HG03565 (cell line): ENCODE measurements at regions not wholly inside any gene's neighbourhood (a gene's known extent, or its start where the extent isn't known, plus 50 kb on each side); places are given as distances from the start of the nearest gene placed in this dataset.
A peak's percentile ranks its signal among the peaks of the same experiment; 100 is the strongest.
"Not testable (repeated sequence)": the region's sequence is repeated elsewhere in the genome, so short reads cannot be mapped to it uniquely, and the experiment has no call there.

Source experiments
- ATAC-seq: cut with Tn5 transposase; IDR thresholded peaks from one replicate; pipeline ENCODE4 v1.9.1; 2021; ENCODE audit warnings: mild to moderate bottlenecking, moderate library complexity; ENCODE audit not compliant: unreplicated experiment

DNA sequence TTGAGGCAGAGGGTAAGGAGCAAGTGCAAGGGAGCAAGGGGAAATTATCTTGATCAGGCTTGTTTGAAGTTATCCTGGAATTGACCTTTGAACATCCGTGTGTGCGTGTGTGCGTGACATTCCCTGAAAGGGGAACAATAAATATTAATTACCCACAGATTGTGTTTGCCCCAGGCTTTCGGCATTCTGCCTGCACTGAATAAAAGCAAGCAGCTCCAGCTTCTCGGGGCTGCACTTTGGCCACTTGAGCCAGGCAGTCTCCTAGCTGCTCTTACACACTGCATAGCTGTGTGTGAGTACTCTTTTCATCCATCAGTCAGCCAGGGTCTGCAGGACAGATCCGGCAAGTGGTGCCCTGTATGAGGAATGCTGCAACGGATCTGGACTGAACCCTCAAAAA is 107.7 kb upstream of the BTN3A2 start:
- ATAC-seq = no peak

DNA sequence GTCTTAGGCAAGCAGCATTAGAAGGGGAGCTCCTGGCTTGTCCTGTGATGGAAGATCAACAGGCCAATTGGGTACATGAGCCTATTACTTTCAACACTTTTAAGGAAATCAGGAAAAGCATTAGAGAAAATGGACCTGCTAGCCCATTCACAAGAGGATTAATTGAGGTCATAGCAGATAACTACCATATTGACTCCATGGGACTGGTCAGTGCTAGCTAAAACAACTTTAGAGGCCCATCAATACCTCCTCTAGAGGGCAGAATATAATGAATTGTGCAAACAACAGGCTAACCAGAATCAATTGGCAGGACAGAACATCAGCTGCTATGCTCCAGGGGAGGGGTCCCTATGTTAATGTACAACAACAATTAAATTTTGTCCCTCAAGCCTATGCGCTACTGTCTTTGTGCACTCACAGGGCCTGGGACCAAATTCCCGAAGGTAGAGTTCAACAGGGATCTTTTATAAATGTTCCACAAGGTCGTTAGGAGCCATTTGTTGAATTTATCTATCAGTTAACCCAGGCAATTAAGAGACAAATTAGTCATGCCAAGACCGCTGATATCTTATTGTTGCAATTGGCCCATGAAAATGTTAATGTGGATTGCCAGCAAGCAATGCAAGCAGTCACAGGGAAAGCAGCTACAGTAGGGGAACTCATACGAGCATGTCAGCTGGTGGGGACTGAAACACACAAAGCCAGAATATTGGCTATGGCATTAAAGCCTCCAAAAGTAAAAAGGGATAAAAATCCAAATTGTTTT is 106.6 kb upstream of the BTN3A2 start:
- ATAC-seq = no peak

DNA sequence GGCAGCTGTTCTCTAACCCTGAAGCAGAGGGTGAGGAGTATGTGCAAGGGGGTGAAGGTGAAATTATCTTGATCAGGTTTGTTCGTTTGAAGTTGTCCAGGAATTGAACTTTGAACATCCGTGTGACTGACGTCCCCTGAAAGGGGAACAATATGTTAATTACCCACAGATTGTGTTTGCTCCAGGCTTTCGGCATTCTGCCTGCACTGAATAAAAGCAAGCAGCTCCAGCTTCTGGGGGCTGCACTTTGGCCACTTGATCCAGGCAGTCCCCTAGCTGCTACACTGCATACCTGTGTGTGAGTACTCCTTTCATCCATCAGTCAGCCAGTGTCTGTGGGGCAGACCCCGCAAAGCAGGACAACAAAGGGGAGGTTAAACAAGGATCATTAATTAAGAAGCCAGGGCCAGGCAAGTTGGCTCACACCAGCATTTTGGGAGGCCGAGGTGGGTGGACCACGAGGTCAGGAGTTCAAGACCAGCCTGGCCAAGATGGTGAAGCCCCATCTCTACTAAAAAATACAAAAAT is 104.8 kb upstream of the BTN3A2 start:
- no peak for ATAC-seq

DNA sequence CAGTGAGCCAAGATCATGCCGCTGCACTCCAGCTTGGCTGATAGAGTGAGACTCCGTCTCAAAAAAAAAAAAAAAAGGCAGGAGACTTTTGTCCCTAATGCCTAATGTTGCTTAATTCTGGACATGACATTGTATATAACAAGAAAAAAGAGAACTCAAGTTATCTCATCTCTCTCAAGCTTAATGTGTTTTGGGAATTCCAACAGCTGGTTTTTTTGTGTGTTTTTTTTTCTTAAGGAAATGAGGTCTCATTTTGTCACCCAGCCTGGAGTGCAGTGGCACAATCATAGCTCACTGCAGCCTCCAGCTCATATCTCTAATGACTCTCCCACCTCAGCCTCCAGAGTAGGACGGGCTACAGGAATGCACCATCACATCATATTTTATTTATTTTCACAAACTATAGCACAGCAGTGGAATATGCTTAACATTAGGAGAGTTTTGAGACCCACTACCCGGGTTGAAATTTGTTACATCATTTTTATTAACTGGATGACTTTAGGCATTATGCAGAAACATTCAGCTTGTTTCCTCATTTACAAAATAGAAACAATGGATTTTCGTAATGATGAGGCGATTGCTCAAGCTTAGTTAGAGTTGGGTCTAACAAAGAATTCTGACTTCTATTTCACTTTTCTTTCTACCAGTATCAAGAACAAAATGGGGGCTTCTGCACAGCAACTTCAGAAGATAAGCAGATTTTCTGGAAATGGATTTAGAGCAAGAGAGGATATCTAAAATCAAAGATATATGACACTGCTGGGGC is 104.1 kb upstream of the BTN3A2 start:
- no peak for ATAC-seq

DNA sequence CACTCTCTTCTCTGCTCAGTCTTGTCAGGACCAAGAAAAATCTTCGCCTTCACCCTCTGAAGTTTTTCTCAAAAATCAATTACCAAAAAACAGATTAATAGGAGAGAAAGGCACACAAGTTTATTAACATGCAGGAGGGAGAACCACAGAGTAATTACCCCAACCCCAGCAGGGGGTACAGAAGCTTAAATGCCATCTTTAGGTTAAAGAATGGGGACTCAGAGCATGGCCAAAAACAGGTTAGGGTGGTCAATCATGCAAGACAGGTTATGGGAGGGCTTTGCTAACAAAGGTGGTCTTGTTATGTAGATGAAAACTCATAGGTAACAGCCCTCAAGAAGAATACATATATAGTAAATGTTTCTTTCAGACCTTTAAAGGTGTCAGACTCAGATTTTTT is 100.5 kb upstream of the BTN3A2 start:
- no peak for ATAC-seq

DNA sequence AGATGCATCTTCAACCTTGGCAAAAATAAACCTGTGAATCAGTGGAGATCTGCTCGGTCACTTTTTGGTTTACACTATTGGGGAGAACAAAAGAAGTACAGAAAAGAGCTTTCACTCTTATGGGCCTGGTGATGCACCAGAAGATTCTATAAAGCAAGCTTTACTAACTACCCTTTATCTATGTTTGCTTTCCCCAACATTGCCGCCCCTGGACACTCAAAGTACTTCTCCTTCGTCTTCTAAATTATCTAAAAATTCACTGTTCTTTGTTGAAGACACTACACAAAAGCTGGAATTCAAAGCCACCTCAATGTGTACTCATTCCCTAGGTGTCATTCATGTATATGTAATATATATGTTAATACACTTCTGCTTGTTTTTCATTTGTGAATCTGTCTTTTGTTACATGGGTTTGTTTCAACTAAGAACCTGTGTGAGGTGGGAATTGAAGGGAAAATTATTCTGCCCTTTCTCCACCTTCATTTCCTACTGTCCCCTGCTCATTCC is 97.9 kb upstream of the BTN3A2 start:
- no peak for ATAC-seq

DNA sequence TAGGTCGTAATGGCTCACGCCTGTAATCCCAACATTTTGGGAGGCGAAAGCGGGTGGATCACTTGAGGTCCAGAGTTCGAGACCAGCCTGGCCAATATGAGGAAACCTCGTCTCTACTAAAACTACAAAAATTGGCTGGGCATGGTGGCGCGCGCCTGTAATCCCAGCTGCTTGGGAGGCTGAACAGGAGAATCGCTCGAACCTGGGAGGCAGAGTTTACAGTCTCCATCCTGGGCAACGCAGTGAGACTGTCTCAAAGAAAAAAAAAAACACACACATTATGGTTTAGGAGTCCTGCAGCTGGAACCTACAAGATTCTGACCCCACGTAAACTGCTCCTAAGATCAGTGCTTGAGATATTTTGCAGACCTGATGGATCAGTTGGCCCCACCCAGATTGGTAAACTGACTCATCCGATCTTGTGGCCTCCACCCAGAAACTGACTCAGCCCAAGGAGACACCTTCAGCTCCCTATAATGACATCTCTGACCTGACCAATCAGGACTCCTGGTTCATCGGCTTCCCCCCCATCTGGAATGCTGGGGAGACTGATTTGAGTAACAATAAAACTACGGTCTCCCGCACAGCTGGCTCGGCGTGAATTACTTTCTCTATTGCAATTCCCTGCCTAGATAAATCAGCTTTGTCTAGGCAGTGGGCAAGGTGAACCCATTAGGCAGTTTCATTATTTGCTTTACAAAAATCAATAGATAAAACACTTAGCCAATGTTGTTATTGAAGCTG is 96.2 kb upstream of the BTN3A2 start:
- ATAC-seq = no peak

DNA sequence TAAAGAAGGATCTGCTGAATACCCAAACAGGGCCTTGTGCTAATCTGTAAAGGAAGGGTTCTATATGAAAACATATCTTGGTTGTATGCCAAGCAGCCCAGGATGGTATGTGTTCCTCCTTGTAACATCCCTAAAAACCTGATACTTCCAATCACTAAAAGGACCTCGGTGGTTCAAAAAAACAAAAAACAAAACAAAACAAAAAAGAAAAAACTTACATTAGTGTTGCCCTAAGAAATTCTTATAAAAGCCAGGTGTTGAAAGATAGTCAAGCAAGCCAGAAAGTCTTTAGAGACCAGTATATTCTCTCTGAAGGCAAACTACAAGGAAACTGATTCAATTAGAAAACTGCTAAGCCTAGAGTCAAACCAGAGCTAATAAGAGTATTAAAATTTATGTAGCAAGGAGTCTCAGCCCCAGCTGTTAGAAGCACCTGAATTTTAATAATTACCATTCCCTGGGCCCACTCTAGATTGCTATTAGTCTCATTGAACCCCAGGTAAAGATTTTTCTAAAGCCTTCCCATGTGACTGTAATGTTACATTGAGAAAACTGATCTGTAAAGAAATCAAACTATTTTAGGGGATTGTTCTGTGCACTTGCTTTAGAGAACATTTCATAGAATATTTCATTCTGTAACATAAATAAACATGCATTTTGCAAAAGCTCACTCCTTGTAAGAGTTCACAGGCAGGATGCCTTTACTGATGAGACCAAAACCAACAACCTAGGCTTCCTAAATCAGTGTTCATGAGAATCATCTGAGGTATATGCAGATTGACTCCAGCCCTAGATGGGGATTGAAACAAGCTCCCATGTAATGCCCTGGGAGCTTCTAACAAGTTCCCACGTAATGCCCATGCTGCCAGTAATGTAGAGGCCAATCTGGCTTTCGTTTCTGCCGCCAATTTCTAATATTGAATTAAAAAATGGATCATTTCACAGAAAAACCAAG is 95.2 kb upstream of the BTN3A2 start:
- ATAC-seq = no peak

DNA sequence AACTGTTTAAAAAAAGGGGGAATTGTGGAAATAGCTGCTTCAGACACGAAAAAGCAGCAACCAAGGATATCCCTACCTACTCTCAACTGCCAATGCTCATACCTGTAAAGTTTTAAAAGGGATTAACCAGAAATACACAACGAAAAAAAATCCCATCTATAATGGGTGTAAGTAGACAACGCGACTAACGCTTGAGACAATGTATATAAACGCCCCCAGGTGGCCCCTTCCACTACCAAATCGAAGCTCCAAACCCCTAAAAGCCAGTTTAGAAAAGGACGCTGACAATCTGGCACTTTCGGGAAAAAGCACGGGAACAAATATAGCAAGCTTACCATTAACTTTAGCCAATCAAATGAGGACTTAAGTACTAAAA is 94.5 kb upstream of the BTN3A2 start:
- no peak for ATAC-seq

DNA sequence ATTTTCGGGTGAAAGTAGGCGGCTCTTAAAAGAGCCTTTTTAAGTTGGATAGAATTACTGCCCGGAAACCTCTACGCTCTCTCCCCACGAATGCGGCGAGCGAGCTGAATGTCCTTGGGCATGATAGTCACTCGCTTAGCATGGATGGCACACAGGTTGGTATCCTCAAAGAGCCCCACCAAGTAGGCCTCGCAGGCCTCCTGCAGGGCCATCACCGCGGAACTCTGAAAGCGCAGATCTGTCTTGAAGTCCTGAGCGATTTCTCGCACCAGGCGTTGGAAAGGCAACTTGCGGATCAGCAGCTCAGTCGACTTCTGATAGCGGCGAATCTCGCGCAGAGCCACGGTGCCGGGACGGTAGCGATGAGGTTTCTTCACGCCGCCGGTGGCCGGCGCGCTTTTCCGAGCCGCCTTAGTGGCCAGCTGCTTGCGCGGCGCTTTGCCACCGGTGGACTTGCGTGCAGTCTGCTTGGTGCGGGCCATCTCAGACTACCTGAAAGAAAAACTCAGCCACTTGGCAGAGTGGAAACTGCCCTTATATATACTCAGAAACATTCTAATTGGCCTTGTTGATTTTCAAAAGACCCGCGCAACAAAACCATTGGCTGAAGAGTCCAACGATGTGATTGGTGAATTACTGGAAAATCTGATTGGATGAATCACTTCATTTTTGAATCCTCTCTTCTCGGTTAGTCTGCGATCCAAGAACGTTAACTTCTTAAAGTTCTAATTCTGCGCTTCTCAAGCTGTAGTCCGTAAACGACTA is 93.9 kb upstream of the BTN3A2 start:
- peak; percentile 24 for ATAC-seq

DNA sequence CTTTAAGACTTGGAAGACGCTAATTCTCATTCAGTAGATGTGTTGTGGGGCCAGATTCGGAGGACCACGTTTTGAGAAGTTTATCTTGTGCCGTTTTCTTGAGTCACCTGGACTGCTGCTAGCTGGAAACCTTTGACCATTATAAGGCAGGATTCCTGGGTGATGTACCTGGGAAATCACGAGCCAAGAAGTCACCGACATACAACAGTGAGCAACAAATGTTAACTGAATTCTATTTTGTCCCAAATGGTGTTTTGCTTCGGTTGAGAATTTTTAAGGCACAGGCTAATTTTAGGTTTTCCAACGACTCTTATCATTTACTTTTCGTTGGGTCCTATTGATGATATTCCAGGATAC is 93.4 kb upstream of the BTN3A2 start:
- ATAC-seq = no peak

DNA sequence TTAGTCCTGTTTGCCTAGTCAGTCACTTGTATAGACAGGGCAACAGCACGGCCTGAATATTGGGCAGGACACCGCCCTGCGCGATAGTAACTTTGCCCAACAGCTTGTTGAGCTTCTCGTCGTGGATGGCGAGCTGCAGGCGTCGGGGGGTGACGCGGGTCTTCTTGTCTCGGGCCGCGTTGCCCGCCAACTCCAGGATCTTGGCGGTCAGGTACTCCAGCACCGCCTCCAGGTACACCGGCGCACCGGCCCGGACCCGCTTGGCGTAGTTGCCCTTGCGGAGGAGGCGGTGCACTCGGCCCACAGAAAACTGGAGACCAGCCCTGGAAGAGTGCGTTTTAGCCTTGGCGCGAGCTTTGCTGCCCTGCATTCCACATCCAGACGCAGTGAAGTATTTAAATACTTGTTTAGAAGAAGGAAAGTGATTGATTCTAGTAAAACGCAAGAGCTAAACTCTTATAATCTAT is 92.8 kb upstream of the BTN3A2 start:
- peak; percentile 8 for ATAC-seq

DNA sequence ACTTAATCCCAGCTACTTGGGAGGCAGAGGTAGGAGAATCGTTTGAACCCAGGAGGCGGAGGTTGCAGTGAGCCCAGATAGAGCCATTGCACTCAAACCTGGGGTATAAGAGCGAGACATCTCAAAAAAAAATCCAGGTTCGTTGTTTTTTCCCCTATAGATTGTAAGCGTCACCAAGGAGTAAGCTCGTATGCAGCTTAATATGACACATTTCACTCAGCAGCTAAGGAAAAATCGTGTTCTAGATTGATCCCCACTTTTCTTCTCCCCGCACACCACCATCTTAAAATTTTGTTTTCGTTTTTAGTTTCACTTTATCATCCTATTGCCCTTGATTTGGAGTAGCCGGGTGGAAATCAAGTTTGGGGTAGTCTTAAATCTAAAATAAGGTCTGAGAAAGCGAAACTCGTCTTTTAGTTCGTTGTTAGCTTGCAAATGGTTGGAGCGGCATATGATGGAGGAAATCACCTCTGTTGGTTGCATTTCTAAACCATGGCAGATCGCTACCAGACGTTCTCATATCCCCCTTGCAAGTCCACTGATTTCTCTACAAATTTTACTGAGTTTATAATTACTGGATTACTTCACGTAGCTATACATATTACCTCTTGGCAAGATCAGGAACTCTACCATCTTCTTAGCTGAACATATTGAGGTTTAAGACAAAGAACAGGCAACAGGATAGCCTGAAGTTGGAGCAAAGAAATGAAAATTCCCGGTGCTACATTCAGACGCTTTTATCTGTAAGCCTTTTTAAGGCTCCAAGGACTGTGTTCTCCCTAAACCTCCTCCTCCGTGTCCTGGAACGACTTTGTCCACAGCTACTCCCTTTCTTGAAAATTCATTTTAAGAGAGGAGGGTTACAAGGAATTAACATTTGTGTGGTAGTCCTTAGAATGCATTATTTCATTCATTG is 91.1 kb upstream of the BTN3A2 start:
- ATAC-seq = no peak

DNA sequence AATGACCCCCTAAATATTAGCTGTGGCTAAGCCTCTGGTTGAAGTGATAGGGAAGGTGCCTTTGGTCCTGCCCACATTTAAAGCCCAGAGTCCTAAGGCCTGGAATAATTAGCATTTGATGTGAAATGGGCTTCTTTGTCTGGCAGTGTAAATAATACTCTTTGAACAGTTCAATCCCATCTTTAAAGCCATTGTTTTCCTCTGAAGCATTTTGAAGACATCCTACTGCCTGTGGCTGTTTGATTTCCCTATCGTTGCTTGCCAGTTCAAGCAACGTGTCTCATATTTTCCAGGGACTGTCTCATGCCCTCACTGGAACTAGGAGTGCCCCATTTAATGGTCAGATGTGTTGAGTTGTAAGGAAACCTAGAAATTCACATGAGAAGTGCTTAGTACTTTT is 89.3 kb upstream of the BTN3A2 start:
- no peak for ATAC-seq

DNA sequence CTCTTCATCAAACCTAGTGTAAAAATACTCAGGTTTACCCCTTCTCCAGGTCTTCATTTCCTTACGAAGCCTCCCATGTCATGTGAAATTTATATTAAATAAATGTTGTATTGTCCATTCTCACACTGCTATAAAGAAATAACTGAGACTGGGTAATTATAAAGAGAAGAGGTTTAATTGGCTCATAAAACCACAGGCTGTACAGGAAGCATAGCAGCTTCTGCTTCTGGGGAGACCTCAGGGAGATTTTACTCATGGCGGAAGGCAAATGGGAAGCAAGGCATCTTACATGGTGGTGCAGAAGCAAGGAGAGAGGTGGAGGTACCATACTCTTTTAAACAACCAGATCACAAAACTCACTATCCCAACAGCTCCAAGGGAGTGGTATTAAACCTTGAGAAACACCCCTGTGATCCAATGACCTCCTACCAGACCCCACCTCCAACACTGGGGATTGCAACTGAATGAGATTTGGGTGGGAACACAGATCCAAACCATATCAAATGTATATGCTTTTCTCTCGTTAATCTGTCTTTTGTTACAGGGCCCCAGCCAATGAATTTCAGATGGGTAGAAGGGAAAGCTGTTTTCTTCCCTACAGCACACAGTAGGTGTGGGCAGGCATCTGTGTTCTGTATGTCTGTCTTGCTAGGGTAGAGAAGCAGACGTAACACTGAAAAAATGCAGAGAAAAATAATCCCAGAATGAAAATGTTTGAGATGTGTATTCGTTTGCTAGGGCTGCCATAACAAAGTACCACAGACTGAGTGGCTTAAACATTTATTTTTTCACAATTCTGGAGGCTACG is 88.0 kb upstream of the BTN3A2 start:
- ATAC-seq = no peak

DNA sequence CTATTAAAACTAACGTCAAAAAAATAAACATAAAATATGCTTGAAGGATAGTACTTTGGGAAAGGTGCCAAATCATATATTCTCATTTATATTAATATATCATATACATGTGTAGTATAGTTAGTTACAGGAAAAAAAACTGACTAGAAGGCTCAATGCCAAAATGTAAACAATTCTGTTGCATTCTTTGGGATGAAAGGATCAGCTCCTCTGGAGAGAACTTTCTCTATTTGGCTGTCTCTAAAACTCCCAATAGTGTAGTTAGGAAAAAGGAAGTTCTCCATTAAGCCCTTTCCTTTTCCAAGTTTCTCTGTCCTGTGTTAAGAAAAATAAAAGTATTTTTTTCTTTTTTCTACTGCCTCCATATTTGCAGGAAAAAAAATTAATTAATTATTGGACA is 86.5 kb upstream of the BTN3A2 start:
- ATAC-seq = no peak

DNA sequence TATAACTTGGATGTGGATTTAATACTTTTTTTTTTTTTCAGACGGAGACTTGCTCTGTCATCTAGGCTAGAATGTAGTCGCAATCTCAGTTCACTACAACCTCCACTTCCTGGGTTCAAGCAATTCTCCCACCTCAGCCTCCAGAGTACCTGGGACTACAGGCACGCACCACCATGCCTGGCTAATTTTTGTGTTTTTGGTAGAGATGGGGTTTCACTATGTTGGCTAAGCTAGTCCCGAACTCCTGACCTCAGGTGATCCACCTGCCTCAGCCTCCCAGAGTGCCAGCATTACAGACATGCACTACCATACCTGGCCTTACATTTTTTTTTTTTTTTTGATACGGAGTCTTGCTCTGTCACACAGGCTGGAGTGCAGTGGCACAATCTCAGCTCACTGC is 85.6 kb upstream of the BTN3A2 start:
- ATAC-seq = not testable (repeated sequence)

DNA sequence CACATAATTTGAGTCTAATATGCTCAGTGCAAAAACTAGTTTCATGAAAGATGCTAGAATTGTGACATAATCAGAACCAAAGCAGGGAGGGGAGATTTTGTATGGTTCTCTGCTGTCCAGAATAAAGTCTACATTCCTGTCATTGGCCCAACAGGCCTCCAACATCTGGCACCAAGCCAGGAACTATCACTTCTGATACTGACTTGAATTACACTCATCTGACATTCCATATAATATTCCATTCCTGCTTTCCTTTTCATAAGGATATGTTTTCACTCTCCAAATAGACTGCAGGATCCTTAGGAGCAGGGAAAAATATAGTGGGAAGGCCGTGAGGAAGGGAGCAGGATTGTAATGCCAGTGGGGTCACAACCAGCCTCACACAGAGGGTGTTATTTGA is 84.6 kb upstream of the BTN3A2 start:
- no peak for ATAC-seq
